CD4-positive, alpha-beta T cell (primary cell): ENCODE measurements at regions not wholly inside any gene's neighbourhood (a gene's known extent, or its start where the extent isn't known, plus 50 kb on each side); places are given as distances from the start of the nearest gene placed in this dataset.

Experiments used
- ATAC-seq: fragments of 200-7000 bp; cut with Tn5 transposase; one replicate; pipeline ENCODE4 v1.10.0; 2022; ENCODE audit warnings: mild to moderate bottlenecking; ENCODE audit not compliant: poor library complexity
- CTCF ChIA-PET: fragments of 350-600 bp; sonication (Branson Sonifier 250); formaldehyde crosslinking; loops from one replicate; lab custom pipeline; 2021; ENCODE audit warnings: antibody characterized with exemption, inconsistent platforms; lab: Charles Lee
- POLR2A ChIA-PET: fragments of 350-600 bp; sonication (Branson Sonifier 250); formaldehyde crosslinking; loops from one replicate; lab custom pipeline; 2021; ENCODE audit warnings: antibody characterized with exemption, inconsistent platforms; lab: Charles Lee
- DNase-seq, 14 experiments: peaks; one replicate each; pipeline ENCODE4 v3.0.0-alpha.2; 2013 to 2020; ENCODE audit warnings: mixed read lengths in 2 of 14
- H3K27ac ChIP-seq, 2 donors: one replicate each; pipeline versions ENCODE4 v1.5.1 to v1.7.0; 2013; ENCODE audit warnings: low read length in 2 of 2, low read depth in 1 of 2, mild to moderate bottlenecking in 1 of 2
- H3K27me3 ChIP-seq, 2 experiments: 1 replicate in 1 of 2; 2 replicates in 1 of 2; pipeline versions ENCODE4 v1.6.1 to v1.7.0; 2013; ENCODE audit warnings: low read length in 2 of 2, control low read depth in 1 of 2, mild to moderate bottlenecking in 1 of 2, moderate library complexity in 1 of 2; ENCODE audit not compliant: insufficient read depth in 2 of 2, control insufficient read depth in 1 of 2
- H3K36me3 ChIP-seq: one replicate; pipeline ENCODE4 v1.6.1; 2013; ENCODE audit warnings: low read length, control low read depth; ENCODE audit not compliant: insufficient read depth
- H3K4me1 ChIP-seq: one replicate; pipeline ENCODE4 v1.6.1; 2013; ENCODE audit warnings: low read length, control low read depth; ENCODE audit not compliant: insufficient read depth
- H3K4me3 ChIP-seq: one replicate; pipeline ENCODE4 v1.5.1; 2013; ENCODE audit warnings: mild to moderate bottlenecking, low read length, moderate library complexity
- H3K9me3 ChIP-seq, 2 experiments: 1 replicate in 1 of 2; 2 replicates in 1 of 2; pipeline versions ENCODE4 v1.6.1 to v1.7.0; 2013; ENCODE audit warnings: low read length in 2 of 2, mild to moderate bottlenecking in 2 of 2, control low read depth in 1 of 2, moderate library complexity in 1 of 2; ENCODE audit not compliant: control insufficient read depth in 1 of 2, insufficient read depth in 1 of 2
- H3K27ac Mint-ChIP-seq: one replicate; pipeline ENCODE4 v1.8.0; 2020; ENCODE audit warnings: mixed read lengths
- H3K27me3 Mint-ChIP-seq: one replicate; pipeline ENCODE4 v1.8.0; 2021; ENCODE audit warnings: mixed read lengths
- H3K36me3 Mint-ChIP-seq: one replicate; pipeline ENCODE4 v1.8.0; 2021; ENCODE audit warnings: low read depth, mixed read lengths
- H3K4me1 Mint-ChIP-seq: one replicate; pipeline ENCODE4 v1.8.0; 2021; ENCODE audit warnings: low read depth, mixed read lengths
- H3K4me3 Mint-ChIP-seq: one replicate; pipeline ENCODE4 v1.8.0; 2020; ENCODE audit warnings: mild to moderate bottlenecking, mixed read lengths
- H3K9me3 Mint-ChIP-seq: one replicate; pipeline ENCODE4 v1.8.0; 2020; ENCODE audit warnings: mixed read lengths
- CTCF ChIP-seq: fragments of 200-600 bp; IDR thresholded peaks from one replicate; pipeline ENCODE4 v1.8.0; 2022; ENCODE audit warnings: antibody characterized with exemption, mild to moderate bottlenecking
- intact Hi-C, 2 experiments: fragments of 100-400 bp; cut with DNase I in 1 of 2; cut with micrococcal nuclease in 1 of 2; formaldehyde crosslinking; loops; one replicate each; pipeline versions ENCODE4 v1.15.1 to v1.9.0; 2023 to 2025; cut with DNase I, micrococcal nuclease

GRCh38 chr12:25327321-25327720 lies 76.6 kb upstream of the KRAS start:
- Mint-ChIP-seq H3K9me3 (no peaks in the 10 kb centered on the region), H3K36me3 (no peaks in the 10 kb centered on the region), H3K4me3 (no peak overlapping the region)

GRCh38 chr12:25326326-25326725 lies 75.6 kb upstream of the KRAS start:
- ChIA-PET CTCF (no interaction called here), POLR2A (no interaction called here)
- no peak overlapping the region for H3K27ac Mint-ChIP-seq
- TF ChIP-seq CTCF: no peak
- no peak overlapping the region for H3K4me3 Mint-ChIP-seq
- Histone ChIP-seq H3K27me3 (no peaks in the 10 kb centered on the region), H3K9me3 (no peaks in the 10 kb centered on the region), H3K27ac (no peak overlapping the region), H3K36me3 (no peaks in the 10 kb centered on the region), H3K4me1 (peaks cover 17% of the 10 kb centered on the region), H3K4me3 (no peak overlapping the region)
- peak in 1 of 14 experiments; percentile 29 for DNase-seq
- peaks cover 30% of the 10 kb centered on the region for H3K4me1 Mint-ChIP-seq
- ATAC-seq: no peak
- H3K36me3 Mint-ChIP-seq: no peaks in the 10 kb centered on the region
- no peaks in the 10 kb centered on the region for H3K9me3 Mint-ChIP-seq
- H3K27me3 Mint-ChIP-seq: no peaks in the 10 kb centered on the region
- intact Hi-C loops: loop anchor here (5.0 to 10.0 kb wide), 2 partner anchors 36 to 82 kb away; no protein-coding TSS in a partner anchor

More at GRCh38 chr12:25327321-25327720, 76.6 kb upstream of the KRAS start:
- Mint-ChIP-seq H3K27ac (no peak overlapping the region), H3K4me1 (peaks cover 20% of the 10 kb centered on the region), H3K27me3 (no peaks in the 10 kb centered on the region)
- no peak overlapping the region for H3K4me3 ChIP-seq
- H3K9me3 ChIP-seq: no peaks in the 10 kb centered on the region
- intact Hi-C loops: loop anchor here (5.0 to 10.0 kb wide), 2 partner anchors 35 to 83 kb away; no protein-coding TSS in a partner anchor
- no peak overlapping the region for H3K27ac ChIP-seq
- ChIA-PET POLR2A (no interaction called here), CTCF (no interaction called here)
- DNase-seq (no peak), ATAC-seq (no peak)
- TF ChIP-seq CTCF: no peak
- H3K27me3 ChIP-seq: no peaks in the 10 kb centered on the region
- H3K36me3 ChIP-seq: no peaks in the 10 kb centered on the region
- H3K4me1 ChIP-seq: peaks cover 16% of the 10 kb centered on the region

GRCh38 chr12:25324861-25325260 lies 74.1 kb upstream of the KRAS start:
- Mint-ChIP-seq H3K4me3 (no peak overlapping the region), H3K9me3 (no peaks in the 10 kb centered on the region), H3K27ac (no peak overlapping the region), H3K27me3 (no peaks in the 10 kb centered on the region), H3K36me3 (no peaks in the 10 kb centered on the region), H3K4me1 (peaks cover 45% of the 10 kb centered on the region)
- Histone ChIP-seq H3K4me1 (peaks cover 25% of the 10 kb centered on the region), H3K4me3 (no peak overlapping the region), H3K36me3 (no peaks in the 10 kb centered on the region), H3K27ac (no peak overlapping the region), H3K27me3 (no peaks in the 10 kb centered on the region), H3K9me3 (no peaks in the 10 kb centered on the region)
- no peak for ATAC-seq
- DNase-seq: no peak
- CTCF ChIA-PET: no interaction called here
- no peak for TF ChIP-seq CTCF
- POLR2A ChIA-PET: interaction anchor here (0.5 to 2.7 kb wide), 4 partner anchors 45 to 79 kb away, joined by 3 to 15 read pairs (median 8); partner anchors contain the start of gene KRAS
- intact Hi-C loops: loop anchor here (5.0 to 10.0 kb wide), 2 partner anchors 37 to 80 kb away; no protein-coding TSS in a partner anchor
